ENCODE measurements at regions not wholly inside any gene's neighbourhood (a gene's known extent, or its start where the extent isn't known, plus 50 kb on each side); places are given as distances from the start of the nearest gene placed in this dataset.

GRCh38 chr9:13770956-13771355 is 491.5 kb upstream of the MPDZ start:
- Histone ChIP-seq H3K36me3 (ENCODE audit: control insufficient read depth in 4 of 4, insufficient read depth in 3 of 4, low read depth in 1 of 4, low read length in 3 of 4) (no peaks in the 10 kb centered on the region), H3K4me1 (ENCODE audit: control insufficient read depth in 4 of 4, insufficient read depth in 4 of 4, low read length in 3 of 4) (no peaks in the 10 kb centered on the region), H3K9ac (ENCODE audit: low read depth in 1 of 2, low read length in 2 of 2) (no peak overlapping the region), H3K9me3 (ENCODE audit: control insufficient read depth in 4 of 4, low read length in 3 of 4) (no peaks in the 10 kb centered on the region), H3K4me3 (ENCODE audit: low read depth in 1 of 3, low read length in 3 of 3) (no peak overlapping the region), H3K27me3 (ENCODE audit: control insufficient read depth in 4 of 4, insufficient read depth in 4 of 4, low read length in 3 of 4) (no peaks in the 10 kb centered on the region), H3K27ac (ENCODE audit: low read depth in 1 of 2, low read length in 2 of 2) (no peak overlapping the region)
- TF ChIP-seq NR2F2 (IDR thresholded peaks at IDR 0.05) (no peak), HNF4G (IDR thresholded peaks at IDR 0.05) (no peak), GABPA (IDR thresholded peaks at IDR 0.05 in 1 of 2, conservative IDR thresholded peaks at IDR 0.05 in 1 of 2) (no peak), ATF3 (IDR thresholded peaks at IDR 0.05) (no peak), ZBTB33 (IDR thresholded peaks at IDR 0.05) (no peak), YY1 (IDR thresholded peaks at IDR 0.05) (no peak)
- 90% methylated on average over 3 of the region's 3 CpGs for WGBS
- DNase-seq (ENCODE audit: low spot score), result no peak

- WGBS, result 83% methylated on average over 1 of the region's 1 CpG
- Histone ChIP-seq H3K4me3 (ENCODE audit: low read depth in 1 of 3, low read length in 3 of 3) (no peak overlapping the region), H3K27me3 (ENCODE audit: control insufficient read depth in 4 of 4, insufficient read depth in 4 of 4, low read length in 3 of 4) (no peaks in the 10 kb centered on the region), H3K36me3 (ENCODE audit: control insufficient read depth in 4 of 4, insufficient read depth in 3 of 4, low read depth in 1 of 4, low read length in 3 of 4) (no peaks in the 10 kb centered on the region), H3K27ac (ENCODE audit: low read depth in 1 of 2, low read length in 2 of 2) (no peak overlapping the region), H3K4me1 (ENCODE audit: control insufficient read depth in 4 of 4, insufficient read depth in 4 of 4, low read length in 3 of 4) (no peaks in the 10 kb centered on the region), H3K9me3 (ENCODE audit: control insufficient read depth in 4 of 4, low read length in 3 of 4) (no peaks in the 10 kb centered on the region), H3K9ac (ENCODE audit: low read depth in 1 of 2, low read length in 2 of 2) (no peak overlapping the region)
- no peak for DNase-seq (ENCODE audit: low spot score)
- TF ChIP-seq ATF3 (IDR thresholded peaks at IDR 0.05) (no peak), CTCF (IDR thresholded peaks at IDR 0.05; ENCODE audit: low read depth, low read length, missing input control) (no peak), SP1 (IDR thresholded peaks at IDR 0.05) (no peak), RXRA (IDR thresholded peaks at IDR 0.05) (no peak), MAX (IDR thresholded peaks at IDR 0.05) (no peak), RAD21 (IDR thresholded peaks at IDR 0.05) (no peak), NR2F2 (IDR thresholded peaks at IDR 0.05) (no peak), TAF1 (conservative IDR thresholded peaks at IDR 0.05) (no peak)
These were observed 490.1 kb upstream of the MPDZ start for GRCh38 chr9:13769641-13770040.

- Histone ChIP-seq H3K4me3 (ENCODE audit: low read depth in 1 of 3, low read length in 3 of 3) (no peak overlapping the region), H3K27me3 (ENCODE audit: control insufficient read depth in 4 of 4, insufficient read depth in 4 of 4, low read length in 3 of 4) (no peaks in the 10 kb centered on the region), H3K9me3 (ENCODE audit: control insufficient read depth in 4 of 4, low read length in 3 of 4) (no peaks in the 10 kb centered on the region), H3K9ac (ENCODE audit: low read depth in 1 of 2, low read length in 2 of 2) (no peak overlapping the region), H3K27ac (ENCODE audit: low read depth in 1 of 2, low read length in 2 of 2) (no peak overlapping the region), H3K36me3 (ENCODE audit: control insufficient read depth in 4 of 4, insufficient read depth in 3 of 4, low read depth in 1 of 4, low read length in 3 of 4) (no peaks in the 10 kb centered on the region), H3K4me1 (ENCODE audit: control insufficient read depth in 4 of 4, insufficient read depth in 4 of 4, low read length in 3 of 4) (no peaks in the 10 kb centered on the region)
- no peak for DNase-seq (ENCODE audit: low spot score)
- TF ChIP-seq ZBTB33 (IDR thresholded peaks at IDR 0.05) (no peak), GABPA (IDR thresholded peaks at IDR 0.05 in 1 of 2, conservative IDR thresholded peaks at IDR 0.05 in 1 of 2) (no peak), SP1 (IDR thresholded peaks at IDR 0.05) (no peak), RAD21 (IDR thresholded peaks at IDR 0.05) (no peak), CTCF (IDR thresholded peaks at IDR 0.05; ENCODE audit: low read depth, low read length, missing input control) (no peak), JUND (IDR thresholded peaks at IDR 0.05) (no peak)
- 89% methylated on average over 3 of the region's 3 CpGs for WGBS
These were observed 489.5 kb upstream of the MPDZ start for GRCh38 chr9:13769006-13769405.
